ENCODE measurements at regions not wholly inside any gene's neighbourhood (a gene's known extent, or its start where the extent isn't known, plus 50 kb on each side); places are given as distances from the start of the nearest gene placed in this dataset.

- H3K9me3 ChIP-seq = no peaks in the 10 kb centered on the region
- H3K36me3 ChIP-seq = no peaks in the 10 kb centered on the region
- H3K27me3 ChIP-seq = no peaks in the 10 kb centered on the region
- no peak for DNase-seq (ENCODE audit: low spot score in 2 of 2)
- H3K4me3 ChIP-seq = no peak overlapping the region
- H3K27ac ChIP-seq = no peak overlapping the region
- 82 to 100% methylated on average over 1 of the region's 1 CpG for WGBS, 2 donors
- H3K4me1 ChIP-seq = peaks cover 0 to 8% (median 0%) of the 10 kb centered on the region in 4 donors
- TF ChIP-seq POLR2A (IDR thresholded peaks at IDR 0.05) = no peak
- no peak for TF ChIP-seq EP300 (IDR thresholded peaks at IDR 0.05)
- TF ChIP-seq CTCF (IDR thresholded peaks at IDR 0.05) = no peak
Observed at GRCh38 chr3:72297481-72297880, 512.5 kb upstream of the PROK2 start.

- Histone ChIP-seq H3K27ac (no peak overlapping the region), H3K4me3 (no peak overlapping the region), H3K36me3 (no peaks in the 10 kb centered on the region), H3K4me1 (peaks cover 0 to 8% (median 0%) of the 10 kb centered on the region in 4 donors), H3K27me3 (no peaks in the 10 kb centered on the region), H3K9me3 (no peaks in the 10 kb centered on the region)
- TF ChIP-seq EP300 (IDR thresholded peaks at IDR 0.05) (no peak), POLR2A (IDR thresholded peaks at IDR 0.05) (no peak), CTCF (IDR thresholded peaks at IDR 0.05) (no peak)
- 65 to 69% methylated on average over 8 of the region's 8 CpGs for WGBS, 2 donors
- DNase-seq (ENCODE audit: low spot score in 2 of 2) = no peak
Observed at GRCh38 chr3:72296477-72297111, 511.6 kb upstream of the PROK2 start.

- Histone ChIP-seq H3K9me3 (no peaks in the 10 kb centered on the region), H3K27ac (no peak overlapping the region), H3K36me3 (no peaks in the 10 kb centered on the region), H3K4me1 (peaks cover 0 to 8% (median 0%) of the 10 kb centered on the region in 4 donors), H3K4me3 (no peak overlapping the region), H3K27me3 (no peaks in the 10 kb centered on the region)
- DNase-seq (ENCODE audit: low spot score in 2 of 2) = no peak
- 78% methylated on average over 7 of the region's 7 CpGs for WGBS, 2 donors
- no peak for TF ChIP-seq CTCF (IDR thresholded peaks at IDR 0.05)
- no peak for TF ChIP-seq EP300 (IDR thresholded peaks at IDR 0.05)
- no peak for TF ChIP-seq POLR2A (IDR thresholded peaks at IDR 0.05)
Observed at GRCh38 chr3:72295962-72296450, 511.1 kb upstream of the PROK2 start.

GRCh38 chr3:72295276-72295961, 510.5 kb upstream of the PROK2 start:
- no peaks in the 10 kb centered on the region for H3K9me3 ChIP-seq
- 63 to 65% methylated on average over 7 of the region's 7 CpGs for WGBS, 2 donors
- TF ChIP-seq CTCF (IDR thresholded peaks at IDR 0.05) (no peak), POLR2A (IDR thresholded peaks at IDR 0.05) (no peak), EP300 (IDR thresholded peaks at IDR 0.05) (no peak)
- H3K27me3 ChIP-seq = no peaks in the 10 kb centered on the region
- H3K4me1 ChIP-seq = peaks cover 0 to 8% (median 0%) of the 10 kb centered on the region in 4 donors
- H3K4me3 ChIP-seq = no peak overlapping the region
- no peak for DNase-seq (ENCODE audit: low spot score in 2 of 2)
- H3K27ac ChIP-seq = no peak overlapping the region
- no peaks in the 10 kb centered on the region for H3K36me3 ChIP-seq
